ENCODE measurements at regions not wholly inside any gene's neighbourhood (a gene's known extent, or its start where the extent isn't known, plus 50 kb on each side); places are given as distances from the start of the nearest gene placed in this dataset.
"Not testable (repeated sequence)": the region's sequence is repeated elsewhere in the genome, so short reads cannot be mapped to it uniquely, and the experiment has no call there.

- no peaks in the 10 kb centered on the region for H3K9me3 Mint-ChIP-seq (ENCODE audit: low read depth)
- H3K36me3 Mint-ChIP-seq: no peaks in the 10 kb centered on the region
- no peak overlapping the region for H3K27ac Mint-ChIP-seq
- no peak for ATAC-seq
- H3K27me3 Mint-ChIP-seq: no peaks in the 10 kb centered on the region
- no peak overlapping the region for H3K4me3 Mint-ChIP-seq
- CTCF ChIA-PET: no interaction called here
- DNase-seq: no peak
- H3K4me1 Mint-ChIP-seq: no peaks in the 10 kb centered on the region
Measured at GRCh38 chr13:67416047-67416925, 186.2 kb upstream of the PCDH9 start.

GRCh38 chr13:67410645-67411044 is 180.5 kb upstream of the PCDH9 start:
- H3K27ac Mint-ChIP-seq: no peak overlapping the region
- H3K4me3 Mint-ChIP-seq: no peak overlapping the region
- no peaks in the 10 kb centered on the region for H3K4me1 Mint-ChIP-seq
- H3K9me3 Mint-ChIP-seq (ENCODE audit: low read depth): peaks cover 4% of the 10 kb centered on the region
- CTCF ChIA-PET: no interaction called here
- no peaks in the 10 kb centered on the region for H3K36me3 Mint-ChIP-seq
- H3K27me3 Mint-ChIP-seq: no peaks in the 10 kb centered on the region
- ATAC-seq: no peak
- no peak for DNase-seq

GRCh38 chr13:67408798-67409197 is 178.7 kb upstream of the PCDH9 start:
- ATAC-seq: no peak
- no peaks in the 10 kb centered on the region for H3K36me3 Mint-ChIP-seq
- H3K27ac Mint-ChIP-seq: no peak overlapping the region
- no peak overlapping the region for H3K4me3 Mint-ChIP-seq
- H3K27me3 Mint-ChIP-seq: no peaks in the 10 kb centered on the region
- CTCF ChIA-PET: no interaction called here
- peaks cover 4% of the 10 kb centered on the region for H3K9me3 Mint-ChIP-seq (ENCODE audit: low read depth)
- no peaks in the 10 kb centered on the region for H3K4me1 Mint-ChIP-seq
- DNase-seq: no peak

GRCh38 chr13:67402546-67402945 is 172.4 kb upstream of the PCDH9 start:
- no peak overlapping the region for H3K4me3 Mint-ChIP-seq
- ATAC-seq (no peak), DNase-seq (no peak)
- H3K27me3 Mint-ChIP-seq: no peaks in the 10 kb centered on the region
- H3K4me1 Mint-ChIP-seq: no peaks in the 10 kb centered on the region
- CTCF ChIA-PET: no interaction called here
- H3K27ac Mint-ChIP-seq: no peak overlapping the region
- H3K9me3 Mint-ChIP-seq (ENCODE audit: low read depth): peaks cover 16% of the 10 kb centered on the region
- H3K36me3 Mint-ChIP-seq: no peaks in the 10 kb centered on the region

GRCh38 chr13:67395577-67395976 is 165.4 kb upstream of the PCDH9 start:
- H3K4me1 Mint-ChIP-seq: no peaks in the 10 kb centered on the region
- H3K9me3 Mint-ChIP-seq (ENCODE audit: low read depth): peaks cover 8% of the 10 kb centered on the region
- DNase-seq: no peak
- ATAC-seq: no peak
- H3K27ac Mint-ChIP-seq: no peak overlapping the region
- H3K36me3 Mint-ChIP-seq: no peaks in the 10 kb centered on the region
- H3K27me3 Mint-ChIP-seq: no peaks in the 10 kb centered on the region
- no peak overlapping the region for H3K4me3 Mint-ChIP-seq
- CTCF ChIA-PET: no interaction called here

GRCh38 chr13:67392014-67392413 is 161.9 kb upstream of the PCDH9 start:
- ATAC-seq (no peak), DNase-seq (no peak)
- Mint-ChIP-seq H3K9me3 (ENCODE audit: low read depth) (peaks cover 2% of the 10 kb centered on the region), H3K4me1 (no peaks in the 10 kb centered on the region), H3K36me3 (no peaks in the 10 kb centered on the region), H3K27me3 (no peaks in the 10 kb centered on the region), H3K4me3 (no peak overlapping the region), H3K27ac (no peak overlapping the region)
- CTCF ChIA-PET: interaction anchor here (1.4 kb wide), 1 partner anchor 10 kb away, joined by 3 read pairs; no protein-coding TSS in a partner anchor

- H3K4me3 Mint-ChIP-seq: no peak overlapping the region
- no peaks in the 10 kb centered on the region for H3K4me1 Mint-ChIP-seq
- H3K27me3 Mint-ChIP-seq: no peaks in the 10 kb centered on the region
- no peak for ATAC-seq
- H3K27ac Mint-ChIP-seq: no peak overlapping the region
- no peaks in the 10 kb centered on the region for H3K36me3 Mint-ChIP-seq
- DNase-seq: no peak
- CTCF ChIA-PET: no interaction called here
- peaks cover 2% of the 10 kb centered on the region for H3K9me3 Mint-ChIP-seq (ENCODE audit: low read depth)
Measured at GRCh38 chr13:67390462-67391086, 160.4 kb upstream of the PCDH9 start.

- Mint-ChIP-seq H3K27ac (no peak overlapping the region), H3K27me3 (no peaks in the 10 kb centered on the region), H3K4me3 (no peak overlapping the region), H3K36me3 (no peaks in the 10 kb centered on the region), H3K9me3 (ENCODE audit: low read depth) (peaks cover 2% of the 10 kb centered on the region), H3K4me1 (no peaks in the 10 kb centered on the region)
- CTCF ChIA-PET: no interaction called here
- DNase-seq: no peak
- ATAC-seq: no peak
Measured at GRCh38 chr13:67389171-67389570, 159.0 kb upstream of the PCDH9 start.

GRCh38 chr13:67383109-67383757 is 153.1 kb upstream of the PCDH9 start:
- CTCF ChIA-PET; H3K27ac Mint-ChIP-seq; H3K4me3 Mint-ChIP-seq; H3K36me3 Mint-ChIP-seq; H3K4me1 Mint-ChIP-seq; DNase-seq; H3K9me3 Mint-ChIP-seq (ENCODE audit: low read depth); H3K27me3 Mint-ChIP-seq; ATAC-seq: not testable (repeated sequence)

GRCh38 chr13:67377919-67378318 is 147.8 kb upstream of the PCDH9 start:
- Mint-ChIP-seq H3K4me3 (no peak overlapping the region), H3K9me3 (ENCODE audit: low read depth) (no peaks in the 10 kb centered on the region), H3K36me3 (no peaks in the 10 kb centered on the region), H3K4me1 (no peaks in the 10 kb centered on the region), H3K27ac (no peak overlapping the region), H3K27me3 (no peaks in the 10 kb centered on the region)
- DNase-seq (no peak), ATAC-seq (no peak)
- CTCF ChIA-PET: no interaction called here

- no peak for ATAC-seq
- CTCF ChIA-PET: no interaction called here
- peaks cover 2% of the 10 kb centered on the region for H3K9me3 Mint-ChIP-seq (ENCODE audit: low read depth)
Measured at GRCh38 chr13:67374391-67374790, 144.3 kb upstream of the PCDH9 start.

GRCh38 chr13:67372868-67373464 is 142.8 kb upstream of the PCDH9 start:
- CTCF ChIA-PET: no interaction called here
- Mint-ChIP-seq H3K4me1 (no peaks in the 10 kb centered on the region), H3K27ac (no peak overlapping the region), H3K4me3 (no peak overlapping the region), H3K27me3 (no peaks in the 10 kb centered on the region), H3K36me3 (no peaks in the 10 kb centered on the region), H3K9me3 (ENCODE audit: low read depth) (peaks cover 2% of the 10 kb centered on the region)
- ATAC-seq (no peak), DNase-seq (no peak)

More at GRCh38 chr13:67374391-67374790, 144.3 kb upstream of the PCDH9 start:
- Mint-ChIP-seq H3K4me3 (no peak overlapping the region), H3K27ac (no peak overlapping the region), H3K36me3 (no peaks in the 10 kb centered on the region), H3K27me3 (no peaks in the 10 kb centered on the region), H3K4me1 (no peaks in the 10 kb centered on the region)
- no peak for DNase-seq

- no peak overlapping the region for H3K4me3 Mint-ChIP-seq
- no peaks in the 10 kb centered on the region for H3K4me1 Mint-ChIP-seq
- H3K27me3 Mint-ChIP-seq: no peaks in the 10 kb centered on the region
- H3K9me3 Mint-ChIP-seq (ENCODE audit: low read depth): peaks cover 2% of the 10 kb centered on the region
- H3K27ac Mint-ChIP-seq: no peak overlapping the region
- CTCF ChIA-PET: no interaction called here
- H3K36me3 Mint-ChIP-seq: no peaks in the 10 kb centered on the region
- DNase-seq (no peak), ATAC-seq (no peak)
Measured at GRCh38 chr13:67369895-67370660, 139.9 kb upstream of the PCDH9 start.

All from activated CD8-positive, alpha-beta memory T cell treated with anti-CD3 and anti-CD28 coated beads, Interleukin-2, amount 10 ng/mL, durations not matched to agents 7 days and 5 days (primary cell).